HepG2 (cell line): ENCODE measurements at regions not wholly inside any gene's neighbourhood (a gene's known extent, or its start where the extent isn't known, plus 50 kb on each side); places are given as distances from the start of the nearest gene placed in this dataset.

Source experiments
- HNRNPUL1 ChIP-seq: fragments of 200-400 bp; formaldehyde crosslinking; IDR thresholded peaks from 2 replicates; pipeline ENCODE4 v1.6.1; 2017; ENCODE audit warnings: low read depth, mild to moderate bottlenecking, low read length, moderate library complexity
- KLF13 ChIP-seq: sonication (generic); formaldehyde crosslinking; IDR thresholded peaks from 2 replicates; pipeline ENCODE4 v1.4.0; 2020; ENCODE audit warnings: mild to moderate bottlenecking, missing genetic modification reagents
- MXD4 ChIP-seq: IDR thresholded peaks from 2 replicates; pipeline ENCODE4 v1.6.1; 2016; ENCODE audit warnings: mild to moderate bottlenecking, missing biosample characterization, missing genetic modification reagents
- NAIF1 ChIP-seq: sonication (generic); formaldehyde crosslinking; IDR thresholded peaks from 2 replicates; pipeline ENCODE4 v1.5.0; 2020; ENCODE audit warnings: mild to moderate bottlenecking, missing genetic modification reagents, borderline replicate concordance
- POLR2AphosphoS5 ChIP-seq: IDR thresholded peaks from 2 replicates; pipeline ENCODE4 v1.6.1; 2012; ENCODE audit warnings: low read depth, low read length
- SMARCC2 ChIP-seq: fragments of 450-650 bp; IDR thresholded peaks from 2 replicates; pipeline ENCODE4 v1.6.1; 2017; ENCODE audit warnings: antibody characterized with exemption, mild to moderate bottlenecking
- TF ChIP-seq, protein P1 (sequence below): sonication (generic); formaldehyde crosslinking; IDR thresholded peaks from 2 replicates; pipeline ENCODE4 v1.5.0; 2020; ENCODE audit warnings: mild to moderate bottlenecking, missing genetic modification reagents, moderate library complexity
- TF ChIP-seq, protein P2 (sequence below), 2 experiments: IDR thresholded peaks; 2 replicates each; pipeline ENCODE4 v1.6.1; 2011 to 2012; ENCODE audit warnings: low read length in 2 of 2, borderline replicate concordance in 1 of 2, low read depth in 1 of 2, mild to moderate bottlenecking in 1 of 2, moderate library complexity in 1 of 2

DNA sequence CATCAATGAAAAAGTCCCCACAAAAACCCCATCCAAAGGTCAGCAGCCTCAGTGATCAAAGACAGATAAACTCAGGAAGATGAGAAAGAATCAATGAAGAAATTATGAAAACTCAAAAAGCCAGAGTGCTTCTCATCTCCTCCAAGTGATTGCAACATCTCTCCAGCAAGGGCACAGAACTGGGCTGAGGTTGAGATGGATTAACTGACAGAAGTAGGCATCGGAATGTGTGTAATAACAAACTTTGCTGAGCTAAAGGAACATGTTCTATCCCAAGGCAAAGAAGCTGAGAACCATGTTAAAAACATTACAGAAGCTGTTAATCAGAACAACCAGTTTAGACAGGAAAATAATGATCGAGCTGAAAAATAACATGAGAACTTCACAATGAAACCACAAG, 442.8 kb upstream of the SYT4 start:
- TF ChIP-seq, protein P1, sequence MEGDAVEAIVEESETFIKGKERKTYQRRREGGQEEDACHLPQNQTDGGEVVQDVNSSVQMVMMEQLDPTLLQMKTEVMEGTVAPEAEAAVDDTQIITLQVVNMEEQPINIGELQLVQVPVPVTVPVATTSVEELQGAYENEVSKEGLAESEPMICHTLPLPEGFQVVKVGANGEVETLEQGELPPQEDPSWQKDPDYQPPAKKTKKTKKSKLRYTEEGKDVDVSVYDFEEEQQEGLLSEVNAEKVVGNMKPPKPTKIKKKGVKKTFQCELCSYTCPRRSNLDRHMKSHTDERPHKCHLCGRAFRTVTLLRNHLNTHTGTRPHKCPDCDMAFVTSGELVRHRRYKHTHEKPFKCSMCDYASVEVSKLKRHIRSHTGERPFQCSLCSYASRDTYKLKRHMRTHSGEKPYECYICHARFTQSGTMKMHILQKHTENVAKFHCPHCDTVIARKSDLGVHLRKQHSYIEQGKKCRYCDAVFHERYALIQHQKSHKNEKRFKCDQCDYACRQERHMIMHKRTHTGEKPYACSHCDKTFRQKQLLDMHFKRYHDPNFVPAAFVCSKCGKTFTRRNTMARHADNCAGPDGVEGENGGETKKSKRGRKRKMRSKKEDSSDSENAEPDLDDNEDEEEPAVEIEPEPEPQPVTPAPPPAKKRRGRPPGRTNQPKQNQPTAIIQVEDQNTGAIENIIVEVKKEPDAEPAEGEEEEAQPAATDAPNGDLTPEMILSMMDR = no peak
- TF ChIP-seq POLR2AphosphoS5 = no peak
- TF ChIP-seq MXD4 (CRISPR knock-in tag) = no peak
- no peak for TF ChIP-seq NAIF1
- no peak for TF ChIP-seq HNRNPUL1
- TF ChIP-seq, protein P2, sequence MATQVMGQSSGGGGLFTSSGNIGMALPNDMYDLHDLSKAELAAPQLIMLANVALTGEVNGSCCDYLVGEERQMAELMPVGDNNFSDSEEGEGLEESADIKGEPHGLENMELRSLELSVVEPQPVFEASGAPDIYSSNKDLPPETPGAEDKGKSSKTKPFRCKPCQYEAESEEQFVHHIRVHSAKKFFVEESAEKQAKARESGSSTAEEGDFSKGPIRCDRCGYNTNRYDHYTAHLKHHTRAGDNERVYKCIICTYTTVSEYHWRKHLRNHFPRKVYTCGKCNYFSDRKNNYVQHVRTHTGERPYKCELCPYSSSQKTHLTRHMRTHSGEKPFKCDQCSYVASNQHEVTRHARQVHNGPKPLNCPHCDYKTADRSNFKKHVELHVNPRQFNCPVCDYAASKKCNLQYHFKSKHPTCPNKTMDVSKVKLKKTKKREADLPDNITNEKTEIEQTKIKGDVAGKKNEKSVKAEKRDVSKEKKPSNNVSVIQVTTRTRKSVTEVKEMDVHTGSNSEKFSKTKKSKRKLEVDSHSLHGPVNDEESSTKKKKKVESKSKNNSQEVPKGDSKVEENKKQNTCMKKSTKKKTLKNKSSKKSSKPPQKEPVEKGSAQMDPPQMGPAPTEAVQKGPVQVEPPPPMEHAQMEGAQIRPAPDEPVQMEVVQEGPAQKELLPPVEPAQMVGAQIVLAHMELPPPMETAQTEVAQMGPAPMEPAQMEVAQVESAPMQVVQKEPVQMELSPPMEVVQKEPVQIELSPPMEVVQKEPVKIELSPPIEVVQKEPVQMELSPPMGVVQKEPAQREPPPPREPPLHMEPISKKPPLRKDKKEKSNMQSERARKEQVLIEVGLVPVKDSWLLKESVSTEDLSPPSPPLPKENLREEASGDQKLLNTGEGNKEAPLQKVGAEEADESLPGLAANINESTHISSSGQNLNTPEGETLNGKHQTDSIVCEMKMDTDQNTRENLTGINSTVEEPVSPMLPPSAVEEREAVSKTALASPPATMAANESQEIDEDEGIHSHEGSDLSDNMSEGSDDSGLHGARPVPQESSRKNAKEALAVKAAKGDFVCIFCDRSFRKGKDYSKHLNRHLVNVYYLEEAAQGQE (IDR thresholded peaks at IDR 0.05; ENCODE audit: borderline replicate concordance in 1 of 2, low read depth in 1 of 2, low read length in 2 of 2) = no peak
- no peak for TF ChIP-seq SMARCC2
- TF ChIP-seq KLF13 (CRISPR knock-in tag) = no peak
